Nephron (organoid): ENCODE measurements at regions not wholly inside any gene's neighbourhood (a gene's known extent, or its start where the extent isn't known, plus 50 kb on each side); places are given as distances from the start of the nearest gene placed in this dataset.

Experiments used
- H3K27ac Mint-ChIP-seq, 3 experiments: 2 replicates each; pipeline ENCODE4 v1.8.0; 2020; ENCODE audit warnings: mixed read lengths in 3 of 3, mild to moderate bottlenecking in 2 of 3, moderate library complexity in 1 of 3
- H3K27me3 Mint-ChIP-seq: 2 replicates; pipeline ENCODE4 v1.8.0; 2021; ENCODE audit warnings: low read depth, mild to moderate bottlenecking, moderate library complexity, mixed read lengths
- H3K36me3 Mint-ChIP-seq: 2 replicates; pipeline ENCODE4 v1.8.0; 2020; ENCODE audit warnings: low read depth, mixed read lengths
- H3K4me1 Mint-ChIP-seq: 2 replicates; pipeline ENCODE4 v1.8.0; 2020; ENCODE audit warnings: mixed read lengths
- H3K4me3 Mint-ChIP-seq, 3 experiments: 2 replicates each; pipeline ENCODE4 v1.8.0; 2020; ENCODE audit warnings: mild to moderate bottlenecking in 3 of 3, mixed read lengths in 3 of 3, moderate library complexity in 2 of 3
- H3K9me3 Mint-ChIP-seq: 2 replicates; pipeline ENCODE4 v1.8.0; 2020; ENCODE audit warnings: mixed read lengths
- CTCF ChIP-seq, 3 experiments: fragments of 200-600 bp; sonication (generic); IDR thresholded peaks; one replicate each; pipeline ENCODE4 v1.5.0; 2021; ENCODE audit warnings: antibody characterized with exemption in 3 of 3; ENCODE audit not compliant: unreplicated experiment in 3 of 3

GRCh38 chr10:28139138-28139537 lies 140.3 kb upstream of the ODAD2 start:
- H3K27ac Mint-ChIP-seq = no peak overlapping the region
- H3K4me1 Mint-ChIP-seq = no peaks in the 10 kb centered on the region
- peaks cover 29% of the 10 kb centered on the region for H3K9me3 Mint-ChIP-seq
- no peak overlapping the region for H3K4me3 Mint-ChIP-seq
- no peaks in the 10 kb centered on the region for H3K27me3 Mint-ChIP-seq
- TF ChIP-seq CTCF (IDR thresholded peaks at IDR 0.05; ENCODE audit: unreplicated experiment in 3 of 3) = no peak
- peaks cover 22% of the 10 kb centered on the region for H3K36me3 Mint-ChIP-seq

- Mint-ChIP-seq H3K9me3 (peaks cover 35% of the 10 kb centered on the region), H3K36me3 (peaks cover 25% of the 10 kb centered on the region), H3K4me3 (no peak overlapping the region), H3K27ac (no peak overlapping the region), H3K27me3 (no peaks in the 10 kb centered on the region), H3K4me1 (no peaks in the 10 kb centered on the region)
- TF ChIP-seq CTCF (IDR thresholded peaks at IDR 0.05; ENCODE audit: unreplicated experiment in 3 of 3) = no peak
Measured at GRCh38 chr10:28137907-28138880, 139.3 kb upstream of the ODAD2 start.

- no peak for TF ChIP-seq CTCF (IDR thresholded peaks at IDR 0.05; ENCODE audit: unreplicated experiment in 3 of 3)
- no peaks in the 10 kb centered on the region for H3K27me3 Mint-ChIP-seq
- H3K9me3 Mint-ChIP-seq = peaks cover 40% of the 10 kb centered on the region
- no peaks in the 10 kb centered on the region for H3K4me1 Mint-ChIP-seq
- H3K4me3 Mint-ChIP-seq = no peak overlapping the region
- H3K27ac Mint-ChIP-seq = no peak overlapping the region
- peaks cover 27% of the 10 kb centered on the region for H3K36me3 Mint-ChIP-seq
Measured at GRCh38 chr10:28135258-28135657, 136.4 kb upstream of the ODAD2 start.

GRCh38 chr10:28130267-28130666 lies 131.4 kb upstream of the ODAD2 start:
- H3K27me3 Mint-ChIP-seq = no peaks in the 10 kb centered on the region
- peaks cover 32% of the 10 kb centered on the region for H3K9me3 Mint-ChIP-seq
- peaks cover 8% of the 10 kb centered on the region for H3K4me1 Mint-ChIP-seq
- no peak overlapping the region for H3K27ac Mint-ChIP-seq
- peaks cover 17% of the 10 kb centered on the region for H3K36me3 Mint-ChIP-seq
- TF ChIP-seq CTCF (IDR thresholded peaks at IDR 0.05; ENCODE audit: unreplicated experiment in 3 of 3) = no peak
- no peak overlapping the region for H3K4me3 Mint-ChIP-seq

GRCh38 chr10:28127881-28128280 lies 129.0 kb upstream of the ODAD2 start:
- Mint-ChIP-seq H3K4me1 (peaks cover 12% of the 10 kb centered on the region), H3K4me3 (no peak overlapping the region), H3K9me3 (peaks cover 17% of the 10 kb centered on the region), H3K27me3 (no peaks in the 10 kb centered on the region), H3K36me3 (peaks cover 16% of the 10 kb centered on the region), H3K27ac (no peak overlapping the region)
- TF ChIP-seq CTCF (IDR thresholded peaks at IDR 0.05; ENCODE audit: unreplicated experiment in 3 of 3) = no peak

GRCh38 chr10:28125701-28126100 lies 126.8 kb upstream of the ODAD2 start:
- Mint-ChIP-seq H3K27ac (no peak overlapping the region), H3K36me3 (peaks cover 16% of the 10 kb centered on the region), H3K27me3 (no peaks in the 10 kb centered on the region), H3K9me3 (peaks cover 13% of the 10 kb centered on the region), H3K4me1 (peaks cover 14% of the 10 kb centered on the region), H3K4me3 (no peak overlapping the region)
- TF ChIP-seq CTCF (IDR thresholded peaks at IDR 0.05; ENCODE audit: unreplicated experiment in 3 of 3) = no peak
